GM12874 (cell line): ENCODE measurements at regions not wholly inside any gene's neighbourhood (a gene's known extent, or its start where the extent isn't known, plus 50 kb on each side); places are given as distances from the start of the nearest gene placed in this dataset.

Experiments
- CTCF ChIP-seq: IDR thresholded peaks from 2 replicates; pipeline ENCODE4 v1.5.1; 2011; ENCODE audit warnings: low read depth, mild to moderate bottlenecking, control low read depth, low read length, moderate library complexity; ENCODE audit not compliant: insufficient read depth

GRCh38 chr12:24500421-24500820 is 448.5 kb downstream of the BCAT1 start:
- TF ChIP-seq CTCF = no peak

GRCh38 chr12:24499151-24500146 is 449.5 kb downstream of the BCAT1 start:
- TF ChIP-seq CTCF = no peak

- no peak for TF ChIP-seq CTCF
Measured at GRCh38 chr12:24496755-24497154, 452.1 kb downstream of the BCAT1 start.

GRCh38 chr12:24494401-24494800 is 454.5 kb downstream of the BCAT1 start:
- TF ChIP-seq CTCF = no peak

GRCh38 chr12:24491968-24492367 is 456.9 kb downstream of the BCAT1 start:
- no peak for TF ChIP-seq CTCF

- no peak for TF ChIP-seq CTCF
Measured at GRCh38 chr12:24489939-24490338, 459.0 kb downstream of the BCAT1 start.

GRCh38 chr12:24488906-24489619 is 459.8 kb downstream of the BCAT1 start:
- no peak for TF ChIP-seq CTCF
